ENCODE measurements at regions not wholly inside any gene's neighbourhood (a gene's known extent, or its start where the extent isn't known, plus 50 kb on each side); places are given as distances from the start of the nearest gene placed in this dataset.

DNA sequence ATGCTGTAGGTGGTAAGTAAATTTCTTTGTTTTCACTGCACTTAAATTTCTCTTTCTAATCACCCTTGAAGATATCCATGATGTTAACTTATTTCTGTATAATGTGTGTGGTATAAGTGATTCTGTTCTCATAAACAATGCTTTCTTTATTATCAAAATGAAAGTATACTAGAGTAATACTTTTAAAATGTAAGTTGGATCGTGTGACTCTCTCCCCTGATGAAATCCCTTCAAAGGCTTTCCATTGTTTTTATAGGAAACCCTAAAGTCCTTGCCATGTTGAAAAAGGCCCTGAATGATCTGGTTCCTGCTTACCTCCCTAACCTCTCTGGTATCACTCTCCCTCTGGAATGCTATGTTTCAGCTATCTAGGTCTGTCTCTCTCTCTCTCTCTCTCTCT lies 191.1 kb upstream of the LHX8 start (continued):
- TF ChIP-seq, protein P1, sequence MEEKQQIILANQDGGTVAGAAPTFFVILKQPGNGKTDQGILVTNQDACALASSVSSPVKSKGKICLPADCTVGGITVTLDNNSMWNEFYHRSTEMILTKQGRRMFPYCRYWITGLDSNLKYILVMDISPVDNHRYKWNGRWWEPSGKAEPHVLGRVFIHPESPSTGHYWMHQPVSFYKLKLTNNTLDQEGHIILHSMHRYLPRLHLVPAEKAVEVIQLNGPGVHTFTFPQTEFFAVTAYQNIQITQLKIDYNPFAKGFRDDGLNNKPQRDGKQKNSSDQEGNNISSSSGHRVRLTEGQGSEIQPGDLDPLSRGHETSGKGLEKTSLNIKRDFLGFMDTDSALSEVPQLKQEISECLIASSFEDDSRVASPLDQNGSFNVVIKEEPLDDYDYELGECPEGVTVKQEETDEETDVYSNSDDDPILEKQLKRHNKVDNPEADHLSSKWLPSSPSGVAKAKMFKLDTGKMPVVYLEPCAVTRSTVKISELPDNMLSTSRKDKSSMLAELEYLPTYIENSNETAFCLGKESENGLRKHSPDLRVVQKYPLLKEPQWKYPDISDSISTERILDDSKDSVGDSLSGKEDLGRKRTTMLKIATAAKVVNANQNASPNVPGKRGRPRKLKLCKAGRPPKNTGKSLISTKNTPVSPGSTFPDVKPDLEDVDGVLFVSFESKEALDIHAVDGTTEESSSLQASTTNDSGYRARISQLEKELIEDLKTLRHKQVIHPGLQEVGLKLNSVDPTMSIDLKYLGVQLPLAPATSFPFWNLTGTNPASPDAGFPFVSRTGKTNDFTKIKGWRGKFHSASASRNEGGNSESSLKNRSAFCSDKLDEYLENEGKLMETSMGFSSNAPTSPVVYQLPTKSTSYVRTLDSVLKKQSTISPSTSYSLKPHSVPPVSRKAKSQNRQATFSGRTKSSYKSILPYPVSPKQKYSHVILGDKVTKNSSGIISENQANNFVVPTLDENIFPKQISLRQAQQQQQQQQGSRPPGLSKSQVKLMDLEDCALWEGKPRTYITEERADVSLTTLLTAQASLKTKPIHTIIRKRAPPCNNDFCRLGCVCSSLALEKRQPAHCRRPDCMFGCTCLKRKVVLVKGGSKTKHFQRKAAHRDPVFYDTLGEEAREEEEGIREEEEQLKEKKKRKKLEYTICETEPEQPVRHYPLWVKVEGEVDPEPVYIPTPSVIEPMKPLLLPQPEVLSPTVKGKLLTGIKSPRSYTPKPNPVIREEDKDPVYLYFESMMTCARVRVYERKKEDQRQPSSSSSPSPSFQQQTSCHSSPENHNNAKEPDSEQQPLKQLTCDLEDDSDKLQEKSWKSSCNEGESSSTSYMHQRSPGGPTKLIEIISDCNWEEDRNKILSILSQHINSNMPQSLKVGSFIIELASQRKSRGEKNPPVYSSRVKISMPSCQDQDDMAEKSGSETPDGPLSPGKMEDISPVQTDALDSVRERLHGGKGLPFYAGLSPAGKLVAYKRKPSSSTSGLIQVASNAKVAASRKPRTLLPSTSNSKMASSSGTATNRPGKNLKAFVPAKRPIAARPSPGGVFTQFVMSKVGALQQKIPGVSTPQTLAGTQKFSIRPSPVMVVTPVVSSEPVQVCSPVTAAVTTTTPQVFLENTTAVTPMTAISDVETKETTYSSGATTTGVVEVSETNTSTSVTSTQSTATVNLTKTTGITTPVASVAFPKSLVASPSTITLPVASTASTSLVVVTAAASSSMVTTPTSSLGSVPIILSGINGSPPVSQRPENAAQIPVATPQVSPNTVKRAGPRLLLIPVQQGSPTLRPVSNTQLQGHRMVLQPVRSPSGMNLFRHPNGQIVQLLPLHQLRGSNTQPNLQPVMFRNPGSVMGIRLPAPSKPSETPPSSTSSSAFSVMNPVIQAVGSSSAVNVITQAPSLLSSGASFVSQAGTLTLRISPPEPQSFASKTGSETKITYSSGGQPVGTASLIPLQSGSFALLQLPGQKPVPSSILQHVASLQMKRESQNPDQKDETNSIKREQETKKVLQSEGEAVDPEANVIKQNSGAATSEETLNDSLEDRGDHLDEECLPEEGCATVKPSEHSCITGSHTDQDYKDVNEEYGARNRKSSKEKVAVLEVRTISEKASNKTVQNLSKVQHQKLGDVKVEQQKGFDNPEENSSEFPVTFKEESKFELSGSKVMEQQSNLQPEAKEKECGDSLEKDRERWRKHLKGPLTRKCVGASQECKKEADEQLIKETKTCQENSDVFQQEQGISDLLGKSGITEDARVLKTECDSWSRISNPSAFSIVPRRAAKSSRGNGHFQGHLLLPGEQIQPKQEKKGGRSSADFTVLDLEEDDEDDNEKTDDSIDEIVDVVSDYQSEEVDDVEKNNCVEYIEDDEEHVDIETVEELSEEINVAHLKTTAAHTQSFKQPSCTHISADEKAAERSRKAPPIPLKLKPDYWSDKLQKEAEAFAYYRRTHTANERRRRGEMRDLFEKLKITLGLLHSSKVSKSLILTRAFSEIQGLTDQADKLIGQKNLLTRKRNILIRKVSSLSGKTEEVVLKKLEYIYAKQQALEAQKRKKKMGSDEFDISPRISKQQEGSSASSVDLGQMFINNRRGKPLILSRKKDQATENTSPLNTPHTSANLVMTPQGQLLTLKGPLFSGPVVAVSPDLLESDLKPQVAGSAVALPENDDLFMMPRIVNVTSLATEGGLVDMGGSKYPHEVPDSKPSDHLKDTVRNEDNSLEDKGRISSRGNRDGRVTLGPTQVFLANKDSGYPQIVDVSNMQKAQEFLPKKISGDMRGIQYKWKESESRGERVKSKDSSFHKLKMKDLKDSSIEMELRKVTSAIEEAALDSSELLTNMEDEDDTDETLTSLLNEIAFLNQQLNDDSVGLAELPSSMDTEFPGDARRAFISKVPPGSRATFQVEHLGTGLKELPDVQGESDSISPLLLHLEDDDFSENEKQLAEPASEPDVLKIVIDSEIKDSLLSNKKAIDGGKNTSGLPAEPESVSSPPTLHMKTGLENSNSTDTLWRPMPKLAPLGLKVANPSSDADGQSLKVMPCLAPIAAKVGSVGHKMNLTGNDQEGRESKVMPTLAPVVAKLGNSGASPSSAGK (IDR thresholded peaks at IDR 0.05) = no peak
- TF ChIP-seq ERF (CRISPR knock-in tag; IDR thresholded peaks at IDR 0.05) (no peak), NCOA4 (IDR thresholded peaks at IDR 0.05; ENCODE audit: partially characterized antibody) (no peak), RBM34 (IDR thresholded peaks at IDR 0.05; ENCODE audit: borderline replicate concordance, insufficient read depth, low read length) (no peak), RBM15 (IDR thresholded peaks at IDR 0.05; ENCODE audit: insufficient read depth, low read length) (no peak), ZNF24 (IDR thresholded peaks at IDR 0.05) (no peak), KDM2B (CRISPR knock-in tag; IDR thresholded peaks at IDR 0.05) (no peak)
- TF ChIP-seq, protein P2, sequence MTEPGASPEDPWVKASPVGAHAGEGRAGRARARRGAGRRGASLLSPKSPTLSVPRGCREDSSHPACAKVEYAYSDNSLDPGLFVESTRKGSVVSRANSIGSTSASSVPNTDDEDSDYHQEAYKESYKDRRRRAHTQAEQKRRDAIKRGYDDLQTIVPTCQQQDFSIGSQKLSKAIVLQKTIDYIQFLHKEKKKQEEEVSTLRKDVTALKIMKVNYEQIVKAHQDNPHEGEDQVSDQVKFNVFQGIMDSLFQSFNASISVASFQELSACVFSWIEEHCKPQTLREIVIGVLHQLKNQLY (CRISPR knock-in tag; conservative IDR thresholded peaks at IDR 0.05) = no peak
- TF ChIP-seq, protein P3, sequence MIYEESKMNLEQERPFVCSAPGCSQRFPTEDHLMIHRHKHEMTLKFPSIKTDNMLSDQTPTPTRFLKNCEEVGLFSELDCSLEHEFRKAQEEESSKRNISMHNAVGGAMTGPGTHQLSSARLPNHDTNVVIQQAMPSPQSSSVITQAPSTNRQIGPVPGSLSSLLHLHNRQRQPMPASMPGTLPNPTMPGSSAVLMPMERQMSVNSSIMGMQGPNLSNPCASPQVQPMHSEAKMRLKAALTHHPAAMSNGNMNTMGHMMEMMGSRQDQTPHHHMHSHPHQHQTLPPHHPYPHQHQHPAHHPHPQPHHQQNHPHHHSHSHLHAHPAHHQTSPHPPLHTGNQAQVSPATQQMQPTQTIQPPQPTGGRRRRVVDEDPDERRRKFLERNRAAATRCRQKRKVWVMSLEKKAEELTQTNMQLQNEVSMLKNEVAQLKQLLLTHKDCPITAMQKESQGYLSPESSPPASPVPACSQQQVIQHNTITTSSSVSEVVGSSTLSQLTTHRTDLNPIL (CRISPR knock-in tag; IDR thresholded peaks at IDR 0.05) = no peak

All from K562 (cell line).